NCI-H1417 (cell line): ENCODE measurements at regions not wholly inside any gene's neighbourhood (a gene's known extent, or its start where the extent isn't known, plus 50 kb on each side); places are given as distances from the start of the nearest gene placed in this dataset.
A peak's percentile ranks its signal among the peaks of the same experiment; 100 is the strongest.
"Not testable (repeated sequence)": the region's sequence is repeated elsewhere in the genome, so short reads cannot be mapped to it uniquely, and the experiment has no call there.

Experiments
- DNase-seq, 3 experiments: peaks; one replicate each; lab custom pipeline; 2025; lab: John Stamatoyannopoulos, UW

- DNase-seq: no peak
These were observed 163.6 kb upstream of the NDN start for GRCh38 chr15:23850666-23851065.

DNA sequence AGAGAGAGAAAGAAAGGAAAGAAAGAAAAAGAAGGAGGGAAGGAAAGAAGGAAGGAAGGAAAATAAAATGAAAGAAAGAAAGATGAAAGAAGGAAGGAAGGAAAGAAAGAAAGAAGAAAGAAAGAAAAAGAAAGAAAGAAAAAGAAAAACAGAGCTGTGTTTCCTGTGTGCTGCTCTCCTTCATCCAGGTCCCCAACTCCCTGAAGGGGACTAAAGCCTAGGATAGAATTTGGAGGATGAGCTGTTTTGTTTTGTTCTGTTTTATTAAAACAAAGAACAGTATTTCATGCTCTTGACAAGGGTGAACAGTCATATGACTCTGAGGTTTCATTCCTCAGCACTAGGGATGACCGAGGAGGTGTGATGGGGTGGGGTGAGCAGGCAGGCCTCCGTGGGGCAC is 164.8 kb upstream of the NDN start:
- DNase-seq: no peak

DNA sequence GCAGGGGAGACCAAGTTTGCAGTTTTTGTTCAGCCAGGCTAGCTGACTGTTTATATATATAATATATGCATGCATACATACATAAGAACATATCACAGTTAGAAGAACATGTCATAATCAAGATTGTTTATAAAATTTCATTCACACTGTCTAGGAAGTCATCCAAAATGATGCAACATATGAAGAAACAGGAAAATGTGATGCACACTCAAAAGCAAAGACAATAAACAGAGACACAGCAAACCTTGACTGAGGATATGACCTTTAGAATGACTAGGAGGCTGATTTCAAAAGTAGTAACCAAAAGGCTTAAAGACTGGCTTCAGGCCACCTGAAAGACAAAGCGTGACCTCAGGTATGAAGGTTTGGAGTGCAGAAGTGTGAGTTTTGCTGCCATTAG is 166.2 kb upstream of the NDN start:
- DNase-seq: no peak

- DNase-seq: peak in 2 of 3 experiments; percentile 32 to 67
These were observed 167.3 kb upstream of the NDN start for GRCh38 chr15:23854203-23854911.

- DNase-seq: no peak
These were observed 168.0 kb upstream of the NDN start for GRCh38 chr15:23854912-23855659.

DNA sequence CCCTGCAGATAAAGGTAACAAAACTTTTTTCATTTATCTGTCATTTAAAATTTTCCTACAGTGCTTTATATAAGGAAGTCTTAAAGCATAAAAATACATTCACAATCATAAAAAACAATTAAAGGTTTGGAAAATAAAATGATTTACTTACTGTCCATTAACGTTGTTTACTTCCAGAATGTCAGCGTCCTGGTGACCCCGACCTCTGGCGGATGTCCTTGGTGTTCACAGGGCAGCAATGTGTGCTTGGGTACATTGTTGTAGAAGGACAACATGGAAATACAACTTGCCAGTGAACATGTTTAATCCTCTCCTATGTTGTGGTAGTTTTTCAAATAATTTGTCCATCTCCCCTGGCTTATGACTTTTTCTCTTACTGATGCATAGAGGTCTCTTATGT is 168.8 kb upstream of the NDN start:
- DNase-seq: peak in 1 of 3 experiments; percentile 11

- DNase-seq: peak; percentile 0 to 86 (median 59)
These were observed 170.0 kb upstream of the NDN start for GRCh38 chr15:23857028-23857641.

DNA sequence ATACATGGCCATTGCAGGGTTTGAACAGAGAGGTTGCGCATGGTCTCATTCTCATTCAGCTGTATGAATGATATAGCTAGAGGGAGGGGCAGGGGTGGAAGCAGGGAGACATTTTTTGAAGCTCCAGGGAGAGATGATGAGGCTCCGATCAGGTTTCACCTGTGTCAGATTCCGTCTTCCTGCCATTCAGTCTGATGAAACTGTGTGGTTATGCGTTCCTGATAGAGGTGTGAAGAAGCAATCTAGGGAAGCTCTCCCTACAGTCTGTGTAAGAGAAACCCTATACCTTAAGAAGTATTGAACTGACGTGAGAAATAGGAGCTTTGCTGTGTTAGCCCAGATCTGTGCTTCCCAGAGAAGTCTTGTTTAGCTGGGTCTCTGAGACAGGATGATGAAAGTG is 171.9 kb upstream of the NDN start:
- DNase-seq: no peak

DNA sequence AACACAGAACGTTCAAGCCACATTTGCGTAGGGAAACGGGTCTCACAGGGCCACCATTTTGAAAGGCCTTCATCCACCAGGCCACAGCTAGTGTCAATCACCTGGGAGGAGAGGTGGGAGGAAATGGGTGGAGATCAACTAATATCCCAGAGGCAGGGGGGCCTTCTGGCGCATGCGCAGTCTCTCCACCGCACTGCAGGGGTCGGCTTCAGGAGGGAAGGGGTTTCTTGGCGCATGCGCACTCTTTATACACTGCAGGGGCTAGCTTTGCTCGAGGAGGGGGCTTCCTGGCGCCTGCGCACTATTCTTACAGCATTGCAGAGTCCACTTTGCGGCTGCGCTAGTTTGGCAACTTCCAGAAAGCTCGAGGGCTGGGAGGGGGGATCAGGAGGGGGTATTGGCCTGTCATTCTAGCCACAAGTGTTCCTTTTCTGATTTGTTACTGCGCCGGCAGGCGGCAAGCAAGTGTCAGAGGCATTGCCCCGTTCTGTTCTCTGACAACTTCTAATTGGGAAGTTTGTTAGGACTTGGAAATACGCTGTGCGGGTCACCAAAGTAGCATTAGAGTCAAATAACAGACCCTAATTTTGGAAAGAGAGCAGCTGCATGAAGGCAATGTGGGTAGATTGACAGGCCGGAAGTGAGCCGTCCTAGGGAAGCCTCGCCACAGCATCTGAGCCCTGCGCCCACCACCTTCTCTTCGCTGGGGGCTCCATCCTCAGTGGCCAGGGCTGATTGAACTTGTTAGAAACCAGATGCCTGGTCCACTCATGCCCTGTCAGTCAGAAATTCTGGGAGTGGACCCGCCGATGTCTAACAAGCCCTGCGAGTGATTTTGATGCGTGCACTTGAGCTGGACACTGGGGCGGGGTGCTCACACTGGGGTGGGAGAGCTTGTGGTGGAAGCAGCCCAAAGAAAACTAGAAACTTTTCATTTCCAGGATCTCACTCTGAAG is 173.5 kb upstream of the NDN start:
- peak in 1 of 3 experiments; percentile 12 for DNase-seq

GRCh38 chr15:23866832-23867231 is 179.7 kb upstream of the NDN start:
- DNase-seq: peak; percentile 2 to 79 (median 12)

- no peak for DNase-seq
These were observed 182.3 kb upstream of the NDN start for GRCh38 chr15:23869396-23869795.

DNA sequence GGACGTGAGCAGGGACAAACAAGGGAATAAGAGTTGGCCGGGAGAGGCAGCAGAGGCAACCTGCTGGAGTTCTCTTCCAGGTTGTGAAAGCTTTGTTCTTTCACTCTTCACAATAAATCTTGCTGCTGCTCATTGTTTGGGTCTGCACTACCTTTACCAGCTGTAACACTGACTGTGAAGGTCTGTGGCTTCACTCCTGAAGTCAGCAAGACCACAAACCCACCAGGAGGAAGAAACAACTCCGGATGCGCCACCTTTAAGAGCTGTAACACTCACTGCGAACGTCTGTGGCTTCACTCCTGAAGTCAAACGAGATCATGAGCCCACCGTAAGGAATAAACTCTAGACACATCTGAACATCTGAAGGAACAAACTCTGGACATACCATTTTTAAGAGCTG is 186.5 kb upstream of the NDN start:
- DNase-seq: not testable (repeated sequence)

DNA sequence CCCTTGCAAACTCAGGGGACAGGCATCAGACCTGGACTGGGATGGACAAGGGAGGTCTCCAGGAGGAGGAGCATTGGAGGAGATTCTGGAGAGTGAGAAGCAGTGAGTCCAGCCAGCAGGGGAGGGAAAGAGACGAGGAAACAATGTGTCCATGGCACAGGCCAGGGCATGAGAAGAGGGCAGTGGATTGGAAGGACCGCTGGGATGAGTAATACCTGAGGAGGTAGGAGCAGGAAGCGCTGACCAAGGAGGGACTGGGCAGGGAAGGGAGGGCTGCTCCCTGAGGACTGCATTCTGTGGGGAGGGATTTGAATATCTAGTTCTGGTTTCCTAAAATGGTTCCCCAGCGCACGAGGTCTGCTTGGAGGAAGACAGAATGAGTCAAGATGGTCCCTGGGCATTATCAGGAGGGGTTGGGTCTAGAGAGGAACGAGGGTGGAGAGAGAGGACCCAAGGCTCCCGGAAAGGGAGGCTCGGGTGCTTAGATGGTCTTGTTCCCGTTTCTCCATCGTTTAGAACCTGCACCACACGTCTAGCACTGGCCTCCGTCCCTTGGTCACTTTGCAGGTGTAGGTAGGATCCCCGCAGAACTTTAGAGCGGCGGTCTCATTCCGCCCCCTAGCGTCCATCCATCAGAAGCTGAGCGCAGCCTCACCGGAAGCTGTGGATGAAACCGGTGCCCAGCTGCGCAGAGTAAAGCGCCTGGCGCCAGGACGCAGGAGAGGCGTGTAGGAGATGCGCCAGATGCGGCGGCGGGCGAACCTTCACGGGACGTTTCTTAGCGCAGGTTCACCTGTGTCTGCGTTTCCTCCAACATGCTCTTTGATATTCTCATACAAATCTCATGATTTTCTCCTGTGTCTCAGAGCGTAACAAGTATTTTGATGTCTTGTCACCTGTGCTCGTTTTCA is 190.7 kb upstream of the NDN start:
- DNase-seq: peak; percentile 10 to 93 (median 82)

- no peak for DNase-seq
These were observed 194.2 kb upstream of the NDN start for GRCh38 chr15:23881291-23881690.

GRCh38 chr15:23890218-23890617 is 203.1 kb upstream of the NDN start:
- DNase-seq: no peak

DNA sequence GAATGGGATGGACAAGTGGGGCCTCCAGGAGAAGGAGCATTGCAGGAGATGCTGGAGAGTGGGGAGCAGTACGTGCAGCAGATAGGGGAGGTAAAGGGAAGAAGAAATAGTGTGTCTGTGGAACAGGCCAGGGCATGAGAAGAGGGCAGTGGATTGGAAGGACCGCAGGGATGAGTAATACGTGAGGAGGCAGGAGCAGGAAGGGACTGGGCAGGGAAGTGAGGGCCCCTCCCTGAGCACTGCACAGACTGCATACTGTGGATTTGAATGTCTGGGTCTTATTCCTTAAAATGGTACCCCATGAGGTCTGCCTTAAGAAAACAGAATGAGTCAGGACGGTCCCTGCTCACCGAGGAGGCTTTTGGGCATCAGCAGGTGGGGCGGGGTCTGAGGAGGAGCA is 210.0 kb upstream of the NDN start:
- DNase-seq: no peak

- no peak for DNase-seq
These were observed 210.4 kb upstream of the NDN start for GRCh38 chr15:23897531-23897930.

- no peak for DNase-seq
These were observed 222.9 kb upstream of the NDN start for GRCh38 chr15:23910030-23910429.

- peak in 2 of 3 experiments; percentile 9 to 17 for DNase-seq
These were observed 225.1 kb upstream of the NDN start for GRCh38 chr15:23912191-23912590.

DNA sequence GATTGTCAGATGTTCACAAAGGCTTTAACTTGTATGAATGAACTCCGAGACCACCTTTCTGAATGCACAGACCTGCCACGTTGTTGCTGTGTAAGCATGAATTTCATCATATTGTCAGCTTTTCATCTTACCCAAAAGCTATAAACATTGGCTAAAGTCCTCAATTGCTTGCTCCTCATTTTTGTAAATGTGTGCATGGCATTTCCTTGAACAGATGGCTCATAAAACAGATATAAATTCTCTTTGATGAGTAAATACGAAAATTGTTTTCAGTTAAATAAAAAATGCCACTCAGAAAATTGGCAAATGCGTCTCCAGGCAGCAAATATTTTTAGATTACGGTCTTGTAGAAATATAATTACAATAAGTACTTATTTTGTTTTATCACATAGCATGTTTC is 226.0 kb upstream of the NDN start:
- DNase-seq: no peak

- DNase-seq: no peak
These were observed 226.5 kb upstream of the NDN start for GRCh38 chr15:23913635-23914034.
